Inflammatory macrophage (primary cell): ENCODE measurements at regions not wholly inside any gene's neighbourhood (a gene's known extent, or its start where the extent isn't known, plus 50 kb on each side); places are given as distances from the start of the nearest gene placed in this dataset.
"Not testable (repeated sequence)": the region's sequence is repeated elsewhere in the genome, so short reads cannot be mapped to it uniquely, and the experiment has no call there.

Source experiments
- DNase-seq, 2 donors: peaks; one replicate each; pipeline ENCODE4 v3.0.0-alpha.2; 2020 to 2022

- DNase-seq = no peak
These were observed 423.4 kb downstream of the CD83 start for GRCh38 chr6:14540810-14541540.

- DNase-seq = peak; percentile 57 to 84
These were observed 425.2 kb downstream of the CD83 start for GRCh38 chr6:14542670-14543366.

GRCh38 chr6:14543971-14544585 lies 426.5 kb downstream of the CD83 start:
- no peak for DNase-seq

GRCh38 chr6:14544666-14545065 lies 427.1 kb downstream of the CD83 start:
- no peak for DNase-seq

- DNase-seq = no peak
These were observed 427.9 kb downstream of the CD83 start for GRCh38 chr6:14545496-14545895.

- no peak for DNase-seq
These were observed 428.5 kb downstream of the CD83 start for GRCh38 chr6:14546036-14546435.

GRCh38 chr6:14547284-14547998 lies 429.9 kb downstream of the CD83 start:
- no peak for DNase-seq

GRCh38 chr6:14549304-14549770 lies 431.8 kb downstream of the CD83 start:
- no peak for DNase-seq

GRCh38 chr6:14549871-14550270 lies 432.3 kb downstream of the CD83 start:
- DNase-seq = no peak

GRCh38 chr6:14550410-14550809 lies 432.8 kb downstream of the CD83 start:
- no peak for DNase-seq

- no peak for DNase-seq
These were observed 433.2 kb downstream of the CD83 start for GRCh38 chr6:14550822-14551221.

- peak; percentile 9 to 51 for DNase-seq
These were observed 434.0 kb downstream of the CD83 start for GRCh38 chr6:14551601-14552000.

GRCh38 chr6:14552891-14553290 lies 435.3 kb downstream of the CD83 start:
- no peak for DNase-seq

GRCh38 chr6:14553515-14553914 lies 435.9 kb downstream of the CD83 start:
- DNase-seq = no peak

- DNase-seq = no peak
These were observed 438.2 kb downstream of the CD83 start for GRCh38 chr6:14555804-14556203.

- DNase-seq = no peak
These were observed 442.4 kb downstream of the CD83 start for GRCh38 chr6:14559746-14560536.

- DNase-seq = not testable (repeated sequence)
These were observed 444.0 kb downstream of the CD83 start for GRCh38 chr6:14561563-14561962.

- no peak for DNase-seq
These were observed 450.3 kb downstream of the CD83 start for GRCh38 chr6:14567842-14568241.

- peak; percentile 55 to 61 for DNase-seq
These were observed 451.8 kb downstream of the CD83 start for GRCh38 chr6:14569394-14569793.

GRCh38 chr6:14569874-14570273 lies 452.3 kb downstream of the CD83 start:
- not testable (repeated sequence) for DNase-seq

GRCh38 chr6:14571001-14571400 lies 453.4 kb downstream of the CD83 start:
- no peak for DNase-seq

- no peak for DNase-seq
These were observed 454.2 kb downstream of the CD83 start for GRCh38 chr6:14571746-14572145.
